ENCODE measurements at regions not wholly inside any gene's neighbourhood (a gene's known extent, or its start where the extent isn't known, plus 50 kb on each side); places are given as distances from the start of the nearest gene placed in this dataset.

- 87 to 93% methylated on average over 1 of the region's 1 CpG for WGBS, 2 donors
- DNase-seq (no peak), ATAC-seq (ENCODE audit: insufficient read depth, low FRiP score) (no peak)
- H3K9me3 ChIP-seq (ENCODE audit: control insufficient read depth in 4 of 4, insufficient read depth in 3 of 4, low read length in 3 of 4): no peaks in the 10 kb centered on the region
- H3K9ac ChIP-seq (ENCODE audit: insufficient read depth in 1 of 2, low read length in 2 of 2): no peak overlapping the region
- H3K27ac ChIP-seq (ENCODE audit: low read depth in 1 of 2, low read length in 1 of 2): no peak overlapping the region
- no peak for TF ChIP-seq CTCF (IDR thresholded peaks at IDR 0.05; ENCODE audit: control extremely low read depth, extremely low read depth)
- H3K36me3 ChIP-seq (ENCODE audit: control insufficient read depth in 4 of 4, insufficient read depth in 4 of 4, low read length in 4 of 4): no peaks in the 10 kb centered on the region
- H3K27me3 ChIP-seq (ENCODE audit: control insufficient read depth in 3 of 3, insufficient read depth in 3 of 3, low read length in 2 of 3): no peaks in the 10 kb centered on the region
- H3K4me1 ChIP-seq (ENCODE audit: control insufficient read depth in 5 of 5, insufficient read depth in 5 of 5, low read length in 5 of 5): peaks cover 0 to 6% (median 0%) of the 10 kb centered on the region in 5 donors
- no peak overlapping the region for H3K4me3 ChIP-seq
Measured at GRCh38 chr12:42799966-42800365, 210.4 kb upstream of the PRICKLE1 start.

DNA sequence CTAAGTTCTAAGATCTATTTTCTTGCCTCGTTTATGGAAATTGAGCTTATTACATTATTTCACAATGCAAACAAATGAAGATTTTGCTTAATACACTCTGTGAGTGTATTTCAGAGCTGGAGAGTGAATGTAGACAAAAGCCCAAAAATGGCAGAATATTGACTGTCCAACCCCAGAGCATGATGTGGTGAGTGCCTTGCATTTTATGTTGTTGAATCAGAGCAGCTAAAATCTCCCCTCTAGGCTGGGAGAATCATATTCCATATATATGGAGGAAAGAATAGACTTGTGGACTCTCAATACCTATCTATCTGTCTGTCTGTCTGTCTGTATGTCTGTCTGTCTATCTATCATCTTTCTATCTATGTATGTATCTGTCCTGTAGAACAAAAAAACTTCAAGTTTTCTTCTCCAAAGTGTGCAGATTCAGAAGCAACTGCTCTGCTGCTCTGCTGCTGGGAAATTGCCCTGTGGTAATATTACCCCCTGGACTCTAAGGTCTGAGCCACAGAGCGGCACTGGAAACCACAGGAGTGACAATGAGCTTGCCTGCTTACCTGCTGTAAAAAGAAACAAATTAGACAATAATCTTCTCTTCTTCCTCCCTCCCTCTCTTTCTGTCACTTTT, 209.4 kb upstream of the PRICKLE1 start:
- Histone ChIP-seq H3K27ac (ENCODE audit: low read depth in 1 of 2, low read length in 1 of 2) (no peak overlapping the region), H3K36me3 (ENCODE audit: control insufficient read depth in 4 of 4, insufficient read depth in 4 of 4, low read length in 4 of 4) (no peaks in the 10 kb centered on the region), H3K4me1 (ENCODE audit: control insufficient read depth in 5 of 5, insufficient read depth in 5 of 5, low read length in 5 of 5) (peaks cover 0 to 6% (median 0%) of the 10 kb centered on the region in 5 donors), H3K9me3 (ENCODE audit: control insufficient read depth in 4 of 4, insufficient read depth in 3 of 4, low read length in 3 of 4) (no peaks in the 10 kb centered on the region), H3K27me3 (ENCODE audit: control insufficient read depth in 3 of 3, insufficient read depth in 3 of 3, low read length in 2 of 3) (no peaks in the 10 kb centered on the region), H3K4me3 (no peak overlapping the region), H3K9ac (ENCODE audit: insufficient read depth in 1 of 2, low read length in 2 of 2) (no peak overlapping the region)
- 87 to 93% methylated on average over 2 of the region's 2 CpGs for WGBS, 2 donors
- DNase-seq: no peak
- ATAC-seq (ENCODE audit: insufficient read depth, low FRiP score): no peak
- no peak for TF ChIP-seq CTCF (IDR thresholded peaks at IDR 0.05; ENCODE audit: control extremely low read depth, extremely low read depth)

DNA sequence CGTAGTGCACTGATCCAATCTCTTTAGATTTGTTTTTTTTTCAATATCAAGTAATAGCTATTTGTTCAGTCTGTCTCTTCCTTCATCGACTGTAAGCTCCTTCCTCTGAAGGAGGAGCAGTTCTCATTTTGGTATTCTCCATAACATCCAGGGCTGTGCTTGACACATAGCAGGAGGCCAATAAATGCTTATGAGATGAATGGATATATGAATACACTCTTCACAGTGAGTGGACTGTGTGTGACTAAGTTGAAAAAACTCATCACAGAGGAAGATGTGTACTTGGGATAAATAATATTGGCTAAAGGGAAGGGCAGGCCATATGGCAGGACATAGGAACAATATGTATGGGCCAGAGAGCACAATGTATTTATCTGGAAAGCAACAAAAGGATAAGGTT, 205.3 kb upstream of the PRICKLE1 start:
- H3K4me3 ChIP-seq: no peak overlapping the region
- H3K4me1 ChIP-seq (ENCODE audit: control insufficient read depth in 5 of 5, insufficient read depth in 5 of 5, low read length in 5 of 5): peaks cover 0 to 5% (median 0%) of the 10 kb centered on the region in 5 donors
- H3K9me3 ChIP-seq (ENCODE audit: control insufficient read depth in 4 of 4, insufficient read depth in 3 of 4, low read length in 3 of 4): no peaks in the 10 kb centered on the region
- TF ChIP-seq CTCF (IDR thresholded peaks at IDR 0.05; ENCODE audit: control extremely low read depth, extremely low read depth): no peak
- no peak for ATAC-seq (ENCODE audit: insufficient read depth, low FRiP score)
- DNase-seq: no peak
- H3K27me3 ChIP-seq (ENCODE audit: control insufficient read depth in 3 of 3, insufficient read depth in 3 of 3, low read length in 2 of 3): no peaks in the 10 kb centered on the region
- no peak overlapping the region for H3K27ac ChIP-seq (ENCODE audit: low read depth in 1 of 2, low read length in 1 of 2)
- 83 to 85% methylated on average over 2 of the region's 2 CpGs for WGBS, 2 donors
- H3K36me3 ChIP-seq (ENCODE audit: control insufficient read depth in 4 of 4, insufficient read depth in 4 of 4, low read length in 4 of 4): no peaks in the 10 kb centered on the region
- H3K9ac ChIP-seq (ENCODE audit: insufficient read depth in 1 of 2, low read length in 2 of 2): no peak overlapping the region

- Histone ChIP-seq H3K27me3 (ENCODE audit: control insufficient read depth in 3 of 3, insufficient read depth in 3 of 3, low read length in 2 of 3) (no peaks in the 10 kb centered on the region), H3K27ac (ENCODE audit: low read depth in 1 of 2, low read length in 1 of 2) (no peak overlapping the region), H3K9me3 (ENCODE audit: control insufficient read depth in 4 of 4, insufficient read depth in 3 of 4, low read length in 3 of 4) (no peaks in the 10 kb centered on the region), H3K4me3 (no peak overlapping the region), H3K36me3 (ENCODE audit: control insufficient read depth in 4 of 4, insufficient read depth in 4 of 4, low read length in 4 of 4) (no peaks in the 10 kb centered on the region), H3K4me1 (ENCODE audit: control insufficient read depth in 5 of 5, insufficient read depth in 5 of 5, low read length in 5 of 5) (peaks cover 0 to 5% (median 0%) of the 10 kb centered on the region in 5 donors), H3K9ac (ENCODE audit: insufficient read depth in 1 of 2, low read length in 2 of 2) (no peak overlapping the region)
- DNase-seq (no peak), ATAC-seq (ENCODE audit: insufficient read depth, low FRiP score) (no peak)
- TF ChIP-seq CTCF (IDR thresholded peaks at IDR 0.05; ENCODE audit: control extremely low read depth, extremely low read depth): no peak
- 88 to 91% methylated on average over 1 of the region's 1 CpG for WGBS, 2 donors
Measured at GRCh38 chr12:42793166-42793565, 203.6 kb upstream of the PRICKLE1 start.

Measured in lung (tissue), 11 donors.